Calu3 (cell line): ENCODE measurements at regions not wholly inside any gene's neighbourhood (a gene's known extent, or its start where the extent isn't known, plus 50 kb on each side); places are given as distances from the start of the nearest gene placed in this dataset.

Source experiments
- BruUV-seq: library from RNA; stranded (reverse); fragments of 400-500 nt; replicated peaks from 2 replicates; lab custom pipeline; 2021; lab: Mats Ljungman, UMichigan
- CTCF ChIA-PET: fragments of 300-600 bp; sonication (Branson Sonifier 250); formaldehyde crosslinking; loops from one replicate; lab custom pipeline; 2022; ENCODE audit warnings: antibody characterized with exemption; lab: Charles Lee
- DNase-seq: peaks from one replicate; pipeline ENCODE4 v3.0.0; 2022
- H3K27ac Mint-ChIP-seq: one replicate; pipeline ENCODE4 v1.8.0; 2022; ENCODE audit warnings: mixed read lengths; ENCODE audit not compliant: unreplicated experiment
- H3K27me3 Mint-ChIP-seq: one replicate; pipeline ENCODE4 v1.8.0; 2022; ENCODE audit warnings: mixed read lengths; ENCODE audit not compliant: unreplicated experiment
- H3K36me3 Mint-ChIP-seq: one replicate; pipeline ENCODE4 v1.8.0; 2022; ENCODE audit warnings: mild to moderate bottlenecking, moderate library complexity, mixed read lengths; ENCODE audit not compliant: insufficient read depth, unreplicated experiment
- H3K4me1 Mint-ChIP-seq: one replicate; pipeline ENCODE4 v1.8.0; 2022; ENCODE audit warnings: mild to moderate bottlenecking, low read depth, mixed read lengths; ENCODE audit not compliant: unreplicated experiment
- H3K4me3 Mint-ChIP-seq: one replicate; pipeline ENCODE4 v1.8.0; 2022; ENCODE audit warnings: mild to moderate bottlenecking, low read depth, moderate library complexity, mixed read lengths; ENCODE audit not compliant: unreplicated experiment
- H3K9me3 Mint-ChIP-seq: one replicate; pipeline ENCODE4 v1.8.0; 2022; ENCODE audit warnings: low read depth, mixed read lengths; ENCODE audit not compliant: unreplicated experiment
- intact Hi-C: fragments of 100-400 bp; cut with micrococcal nuclease; formaldehyde crosslinking; loops from one replicate; pipeline ENCODE4 v1.10.0; 2022; ENCODE audit not compliant: unreplicated experiment
- TF ChIP-seq, protein P1 (sequence below): fragments of 200-600 bp; IDR thresholded peaks from one replicate; pipeline ENCODE4 v1.8.0; 2022; ENCODE audit warnings: antibody characterized with exemption; ENCODE audit not compliant: unreplicated experiment

GRCh38 chr5:6820851-6821479, 107.7 kb downstream of the TENT4A start:
- DNase-seq = peak; percentile 69
- Mint-ChIP-seq H3K9me3 (peaks cover 2% of the 10 kb centered on the region), H3K4me1 (peaks cover 12% of the 10 kb centered on the region), H3K27ac (no peak overlapping the region), H3K27me3 (peaks cover 63% of the 10 kb centered on the region), H3K36me3 (peaks cover 6% of the 10 kb centered on the region), H3K4me3 (no peak overlapping the region)
- CTCF ChIA-PET = interaction anchor here (0.6 kb wide), 1 partner anchor 15 kb away, joined by 3 read pairs; no protein-coding TSS in a partner anchor
- BruUV-seq = no TSS peak
- intact Hi-C loops = loop anchor here (1.0 to 10.0 kb wide), 5 partner anchors 54 to 926 kb away; no protein-coding TSS in a partner anchor
- TF ChIP-seq, protein P1, sequence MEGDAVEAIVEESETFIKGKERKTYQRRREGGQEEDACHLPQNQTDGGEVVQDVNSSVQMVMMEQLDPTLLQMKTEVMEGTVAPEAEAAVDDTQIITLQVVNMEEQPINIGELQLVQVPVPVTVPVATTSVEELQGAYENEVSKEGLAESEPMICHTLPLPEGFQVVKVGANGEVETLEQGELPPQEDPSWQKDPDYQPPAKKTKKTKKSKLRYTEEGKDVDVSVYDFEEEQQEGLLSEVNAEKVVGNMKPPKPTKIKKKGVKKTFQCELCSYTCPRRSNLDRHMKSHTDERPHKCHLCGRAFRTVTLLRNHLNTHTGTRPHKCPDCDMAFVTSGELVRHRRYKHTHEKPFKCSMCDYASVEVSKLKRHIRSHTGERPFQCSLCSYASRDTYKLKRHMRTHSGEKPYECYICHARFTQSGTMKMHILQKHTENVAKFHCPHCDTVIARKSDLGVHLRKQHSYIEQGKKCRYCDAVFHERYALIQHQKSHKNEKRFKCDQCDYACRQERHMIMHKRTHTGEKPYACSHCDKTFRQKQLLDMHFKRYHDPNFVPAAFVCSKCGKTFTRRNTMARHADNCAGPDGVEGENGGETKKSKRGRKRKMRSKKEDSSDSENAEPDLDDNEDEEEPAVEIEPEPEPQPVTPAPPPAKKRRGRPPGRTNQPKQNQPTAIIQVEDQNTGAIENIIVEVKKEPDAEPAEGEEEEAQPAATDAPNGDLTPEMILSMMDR = peak; percentile 62

- peaks cover 12% of the 10 kb centered on the region for H3K4me1 Mint-ChIP-seq
These were observed 108.8 kb downstream of the TENT4A start for GRCh38 chr5:6822068-6822467.

GRCh38 chr5:6822556-6823343, 109.5 kb downstream of the TENT4A start:
- Mint-ChIP-seq H3K4me3 (peak overlapping the region; percentile 70), H3K36me3 (peaks cover 6% of the 10 kb centered on the region), H3K27ac (peak overlapping the region; percentile 42), H3K27me3 (peaks cover 74% of the 10 kb centered on the region), H3K9me3 (peaks cover 2% of the 10 kb centered on the region), H3K4me1 (peaks cover 12% of the 10 kb centered on the region)
- BruUV-seq = no TSS peak
- CTCF ChIA-PET = no interaction called here
- TF ChIP-seq, protein P1 = no peak
- peak; percentile 41 for DNase-seq
- intact Hi-C loops = loop anchor here (5.0 to 10.0 kb wide), 4 partner anchors 55 to 925 kb away; no protein-coding TSS in a partner anchor

More at GRCh38 chr5:6822068-6822467, 108.8 kb downstream of the TENT4A start:
- peaks cover 2% of the 10 kb centered on the region for H3K9me3 Mint-ChIP-seq
- DNase-seq = no peak
- H3K4me3 Mint-ChIP-seq = no peak overlapping the region
- H3K27ac Mint-ChIP-seq = no peak overlapping the region
- BruUV-seq = no TSS peak
- H3K27me3 Mint-ChIP-seq = peaks cover 69% of the 10 kb centered on the region
- CTCF ChIA-PET = no interaction called here
- intact Hi-C loops = loop anchor here (5.0 to 10.0 kb wide), 4 partner anchors 55 to 925 kb away; no protein-coding TSS in a partner anchor
- peaks cover 6% of the 10 kb centered on the region for H3K36me3 Mint-ChIP-seq
- TF ChIP-seq, protein P1 = no peak

DNA sequence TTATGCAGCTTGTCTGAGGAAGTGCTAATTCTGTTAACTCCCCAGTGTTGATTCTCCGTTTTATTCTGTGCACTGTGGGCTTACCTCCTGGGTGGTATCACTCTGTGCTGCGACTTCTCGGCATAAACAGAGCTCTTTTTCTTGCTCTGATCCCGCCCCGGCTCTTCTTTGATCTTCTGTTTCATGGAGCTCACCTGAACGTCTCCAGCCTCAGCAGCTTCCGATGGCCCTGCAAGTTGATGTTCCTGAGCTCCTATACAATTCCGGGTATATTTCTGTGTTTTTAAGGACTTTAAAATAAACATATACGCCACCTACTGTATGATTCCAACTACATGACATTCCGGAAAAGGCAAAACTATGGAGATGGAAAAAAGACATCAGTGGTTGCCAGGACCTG, 110.8 kb downstream of the TENT4A start:
- Mint-ChIP-seq H3K27ac (no peak overlapping the region), H3K36me3 (peaks cover 6% of the 10 kb centered on the region), H3K27me3 (peaks cover 62% of the 10 kb centered on the region), H3K4me1 (peaks cover 12% of the 10 kb centered on the region), H3K4me3 (no peak overlapping the region), H3K9me3 (peaks cover 2% of the 10 kb centered on the region)
- intact Hi-C loops = loop anchor here (5.0 to 10.0 kb wide), 4 partner anchors 57 to 923 kb away; no protein-coding TSS in a partner anchor
- no TSS peak for BruUV-seq
- DNase-seq = no peak
- CTCF ChIA-PET = no interaction called here
- TF ChIP-seq, protein P1 = no peak
